Mammary epithelial cell (primary cell): ENCODE measurements at regions not wholly inside any gene's neighbourhood (a gene's known extent, or its start where the extent isn't known, plus 50 kb on each side); places are given as distances from the start of the nearest gene placed in this dataset.

Experiments used
- EZH2 ChIP-seq: IDR thresholded peaks from 2 replicates; pipeline ENCODE4 v1.6.1; 2012; ENCODE audit warnings: low read length, inconsistent platforms, borderline replicate concordance
- TF ChIP-seq, protein P1 (sequence below), 2 donors: IDR thresholded peaks in 1 of 2; conservative IDR thresholded peaks in 1 of 2; 2 replicates each; pipeline ENCODE4 v1.5.1; 2011 to 2012; ENCODE audit warnings: inconsistent platforms in 2 of 2, low read length in 2 of 2, mild to moderate bottlenecking in 2 of 2, control low read depth in 1 of 2, low read depth in 1 of 2; ENCODE audit not compliant: insufficient read depth in 1 of 2; ENCODE audit errors: extremely low read depth in 1 of 2

DNA sequence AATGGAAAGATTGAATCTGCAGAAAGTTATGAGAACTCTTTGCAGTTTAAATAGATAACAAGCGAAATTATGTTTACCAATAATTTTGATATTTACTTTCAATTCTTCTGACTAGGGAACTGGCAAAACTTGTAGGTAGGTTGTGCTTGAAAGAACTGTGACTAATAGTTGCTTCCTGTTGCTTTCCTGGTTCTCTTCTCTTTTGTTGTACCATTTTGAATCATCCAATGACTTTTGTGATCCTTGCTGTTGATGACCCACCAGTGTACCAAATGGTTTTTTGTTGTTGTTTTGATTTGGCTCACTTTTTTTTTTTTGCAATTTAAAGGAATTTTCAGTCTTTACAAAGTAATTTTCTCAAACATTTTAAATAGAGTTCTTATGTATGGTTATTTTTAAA lies 64.9 kb upstream of the DCBLD2 start:
- TF ChIP-seq, protein P1, sequence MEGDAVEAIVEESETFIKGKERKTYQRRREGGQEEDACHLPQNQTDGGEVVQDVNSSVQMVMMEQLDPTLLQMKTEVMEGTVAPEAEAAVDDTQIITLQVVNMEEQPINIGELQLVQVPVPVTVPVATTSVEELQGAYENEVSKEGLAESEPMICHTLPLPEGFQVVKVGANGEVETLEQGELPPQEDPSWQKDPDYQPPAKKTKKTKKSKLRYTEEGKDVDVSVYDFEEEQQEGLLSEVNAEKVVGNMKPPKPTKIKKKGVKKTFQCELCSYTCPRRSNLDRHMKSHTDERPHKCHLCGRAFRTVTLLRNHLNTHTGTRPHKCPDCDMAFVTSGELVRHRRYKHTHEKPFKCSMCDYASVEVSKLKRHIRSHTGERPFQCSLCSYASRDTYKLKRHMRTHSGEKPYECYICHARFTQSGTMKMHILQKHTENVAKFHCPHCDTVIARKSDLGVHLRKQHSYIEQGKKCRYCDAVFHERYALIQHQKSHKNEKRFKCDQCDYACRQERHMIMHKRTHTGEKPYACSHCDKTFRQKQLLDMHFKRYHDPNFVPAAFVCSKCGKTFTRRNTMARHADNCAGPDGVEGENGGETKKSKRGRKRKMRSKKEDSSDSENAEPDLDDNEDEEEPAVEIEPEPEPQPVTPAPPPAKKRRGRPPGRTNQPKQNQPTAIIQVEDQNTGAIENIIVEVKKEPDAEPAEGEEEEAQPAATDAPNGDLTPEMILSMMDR (conservative IDR thresholded peaks at IDR 0.05 in 1 of 2, IDR thresholded peaks at IDR 0.05 in 1 of 2; ENCODE audit: extremely low read depth in 1 of 2, insufficient read depth in 1 of 2, low read depth in 1 of 2, low read length in 2 of 2) = no peak
- TF ChIP-seq EZH2 = no peak
